Urothelium cell line (cell line): ENCODE measurements at regions not wholly inside any gene's neighbourhood (a gene's known extent, or its start where the extent isn't known, plus 50 kb on each side); places are given as distances from the start of the nearest gene placed in this dataset.

Experiments used
- DNase-seq: peaks from one replicate; pipeline ENCODE4 v3.0.0; 2011; ENCODE audit warnings: low spot score, mixed read lengths
- FAIRE-seq: peaks from 2 replicates; lab custom pipeline; 2011; peaks lifted over from hg19 to GRCh38; lab: Jason Lieb, UNC

DNA sequence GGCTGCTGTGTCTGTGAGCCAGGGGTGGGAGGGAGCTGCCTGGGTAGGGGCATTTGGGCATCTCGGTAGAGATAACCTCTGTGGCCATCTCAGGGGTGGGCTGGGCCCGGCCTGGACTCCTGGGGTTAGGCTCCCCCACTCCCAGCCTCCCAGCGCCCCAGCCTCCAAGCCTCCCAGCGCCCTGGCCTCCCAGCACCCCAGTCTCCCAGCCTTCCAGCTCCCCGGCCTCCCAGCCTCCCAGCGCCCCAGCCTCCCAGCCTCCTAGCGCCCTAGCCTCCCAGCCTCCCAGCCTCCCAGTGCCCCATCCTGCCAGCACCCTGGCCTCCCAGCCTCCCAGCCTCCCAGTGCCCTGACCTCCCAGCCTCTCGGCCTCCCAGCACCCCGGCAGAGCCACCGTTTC is 85.1 kb upstream of the TTC34 start:
- no peak for DNase-seq
- FAIRE-seq, result no peak

DNA sequence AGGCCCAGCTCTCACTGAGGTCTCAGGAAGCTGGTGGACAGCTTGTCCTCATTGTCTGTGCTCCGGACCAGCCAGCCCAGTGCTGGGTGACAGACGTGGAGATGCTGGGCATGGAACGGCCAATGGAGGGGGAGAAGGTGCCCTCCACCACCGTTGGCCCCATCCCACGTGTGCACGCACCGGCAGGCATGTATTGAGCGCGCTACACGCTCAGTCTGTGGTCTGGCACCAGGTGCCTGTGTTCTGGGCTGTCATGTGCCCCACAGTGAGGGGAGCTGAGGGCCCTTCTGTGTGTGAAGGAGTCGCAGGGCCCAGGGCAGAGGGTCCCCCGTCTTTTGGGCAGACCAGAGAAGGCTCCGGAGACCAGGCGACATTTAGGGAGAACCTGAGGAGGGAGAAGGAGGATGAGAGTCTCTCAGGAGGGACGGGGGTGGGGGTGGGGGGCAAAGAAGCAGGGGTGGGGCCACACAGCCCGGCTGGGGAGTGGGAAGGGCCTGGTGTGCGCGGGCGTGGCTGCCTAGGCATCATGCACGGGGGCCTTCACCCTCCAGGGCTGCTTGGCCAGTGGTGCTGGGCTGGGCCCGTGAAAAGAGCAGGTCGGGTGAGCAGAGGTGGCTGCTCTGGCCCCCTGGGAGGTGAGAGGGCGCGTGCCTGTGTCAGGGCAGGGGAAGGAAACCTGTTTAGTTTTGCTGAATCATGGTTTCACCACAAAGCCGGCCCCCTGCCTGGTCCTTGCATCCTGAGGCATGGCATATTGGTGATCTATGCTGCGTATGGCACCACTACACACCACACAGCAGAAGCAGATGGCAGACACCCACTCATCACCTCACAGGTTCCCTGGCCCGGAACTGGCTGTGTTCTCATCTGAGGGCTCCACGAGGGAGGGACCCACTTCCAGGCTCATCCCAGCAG is 86.7 kb upstream of the TTC34 start:
- no peak for FAIRE-seq
- DNase-seq, result no peak

DNA sequence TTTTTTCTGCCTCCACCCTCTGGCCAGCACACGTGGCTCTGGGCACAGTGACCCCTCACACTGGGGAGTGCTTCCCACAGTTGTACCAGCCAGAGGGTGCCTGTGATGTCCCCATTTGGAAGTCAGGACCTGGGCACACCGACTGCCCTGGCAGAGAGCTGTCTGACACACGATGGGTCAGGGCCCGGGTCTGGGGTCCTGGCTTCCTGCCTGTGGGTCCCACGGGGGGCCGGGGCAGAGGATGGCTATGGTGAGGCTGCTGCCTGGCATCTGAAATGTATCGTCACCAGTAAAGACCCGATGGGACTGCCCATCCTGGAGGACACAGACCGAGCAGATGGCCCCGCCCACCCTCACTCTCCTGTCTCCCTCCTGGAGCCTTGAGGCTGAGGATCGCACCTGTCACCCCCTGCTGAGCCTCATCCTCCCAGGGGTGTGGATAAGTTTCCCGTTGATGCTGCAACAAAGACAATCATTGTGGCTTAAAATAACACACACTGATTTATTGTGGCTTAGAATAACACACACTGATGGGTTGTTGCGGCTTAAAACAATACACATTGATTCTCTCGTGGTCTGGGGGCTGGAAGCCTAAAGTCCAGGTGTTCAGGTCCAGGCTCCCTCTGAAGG is 88.8 kb upstream of the TTC34 start:
- FAIRE-seq (no peak), DNase-seq (no peak)

DNA sequence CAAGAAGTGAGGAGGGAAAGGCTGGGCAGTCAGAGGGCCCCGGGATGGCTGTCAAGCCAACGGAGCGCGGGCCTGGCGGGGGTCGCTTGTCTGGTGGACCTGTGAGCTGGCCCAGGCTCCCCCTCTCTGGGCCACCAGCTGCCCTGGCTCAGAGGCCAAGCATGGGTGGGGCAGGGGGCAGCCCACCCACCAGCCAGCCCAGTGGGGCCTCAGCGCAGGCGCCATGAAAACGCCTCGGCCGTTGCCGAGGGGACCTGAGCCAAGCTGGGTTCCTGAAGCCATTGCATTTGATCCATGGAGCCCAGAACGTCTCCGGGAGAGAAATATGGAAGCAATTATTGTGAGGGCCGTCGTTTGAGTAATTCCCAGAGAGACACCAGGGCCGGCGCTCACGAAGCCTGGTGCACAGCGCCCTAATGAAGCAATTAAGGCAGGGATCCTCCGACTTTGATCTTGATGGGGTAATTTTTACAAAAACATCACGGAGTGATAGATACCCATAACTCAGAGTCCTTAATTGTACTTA is 90.5 kb upstream of the TTC34 start:
- FAIRE-seq (no peak), DNase-seq (no peak)

DNA sequence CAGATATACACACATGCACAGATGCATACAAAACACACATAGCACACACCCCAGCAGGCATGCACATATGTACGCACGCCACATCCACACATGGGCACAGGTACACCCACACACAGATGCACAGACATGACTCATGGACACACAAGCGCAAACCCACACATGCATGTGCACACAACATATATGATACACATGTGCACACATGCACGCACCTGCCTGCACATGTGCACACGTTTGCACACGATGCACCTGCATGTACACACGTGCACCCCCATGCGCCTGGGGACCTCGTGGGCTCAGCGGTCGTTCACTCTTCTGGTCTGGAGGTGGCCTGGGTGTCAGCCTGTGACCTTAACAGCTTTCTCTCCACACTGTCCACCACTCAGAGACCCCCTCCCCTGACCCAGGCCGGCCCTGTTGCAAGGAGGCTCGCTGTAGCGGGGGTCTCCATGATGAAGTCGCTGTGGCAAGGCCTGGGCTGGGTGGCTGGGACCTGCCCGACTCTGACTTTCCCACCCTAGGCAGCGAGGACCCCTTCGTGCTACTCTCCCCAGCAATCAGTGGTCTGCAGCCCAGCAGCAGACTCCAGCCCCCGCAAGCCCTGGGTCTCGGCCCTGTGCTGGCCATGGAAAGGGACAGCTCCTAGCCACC is 92.1 kb upstream of the TTC34 start:
- no peak for FAIRE-seq
- no peak for DNase-seq

DNA sequence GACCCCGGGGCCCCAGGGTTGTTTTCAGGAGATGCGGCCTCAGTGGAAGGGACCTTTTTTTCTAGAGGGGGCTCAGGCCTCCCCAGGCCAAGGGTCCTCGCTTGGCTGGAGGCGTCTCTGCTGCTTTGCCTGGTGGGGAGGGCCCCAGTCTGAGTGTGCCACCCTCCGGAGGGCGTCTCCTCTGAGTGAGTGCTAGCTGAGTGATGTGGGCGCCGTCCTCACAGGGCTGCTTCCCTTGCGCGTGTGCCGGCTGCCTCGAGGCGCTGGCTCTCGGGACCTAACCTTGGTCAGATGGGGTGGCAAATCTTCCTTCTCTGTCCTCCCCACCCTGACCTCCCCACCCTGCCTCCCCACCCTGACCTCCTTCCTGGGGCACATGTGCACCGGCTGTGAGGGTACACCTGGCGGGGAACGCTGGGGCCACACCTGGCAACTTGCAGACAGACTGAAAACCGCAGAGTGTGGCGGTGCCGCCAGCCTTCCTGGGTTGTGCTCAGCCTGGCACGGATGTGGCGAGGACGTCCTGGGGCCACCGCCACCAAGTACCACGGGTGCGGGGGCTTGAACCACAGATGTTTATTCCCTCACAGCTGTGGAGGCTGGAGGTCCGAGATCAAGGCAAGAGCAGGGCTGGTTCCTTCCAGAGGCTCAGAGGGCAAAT is 93.0 kb upstream of the TTC34 start:
- DNase-seq, result no peak
- FAIRE-seq, result no peak

DNA sequence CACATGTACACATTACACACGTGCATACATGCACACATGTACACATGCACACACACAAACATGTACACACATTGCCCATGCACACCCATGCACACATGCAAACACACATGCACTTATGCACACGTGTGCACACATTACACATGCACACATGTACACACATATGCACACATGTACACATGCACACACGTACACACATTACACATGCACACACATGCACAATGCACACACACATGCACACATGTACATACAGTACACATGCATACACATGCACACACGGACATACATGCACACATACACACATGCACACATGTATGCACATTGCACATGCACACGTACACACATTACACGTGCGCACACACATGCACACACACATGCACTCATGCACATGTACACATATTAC is 95.3 kb upstream of the TTC34 start:
- no peak for DNase-seq
- peak; percentile 94 for FAIRE-seq

DNA sequence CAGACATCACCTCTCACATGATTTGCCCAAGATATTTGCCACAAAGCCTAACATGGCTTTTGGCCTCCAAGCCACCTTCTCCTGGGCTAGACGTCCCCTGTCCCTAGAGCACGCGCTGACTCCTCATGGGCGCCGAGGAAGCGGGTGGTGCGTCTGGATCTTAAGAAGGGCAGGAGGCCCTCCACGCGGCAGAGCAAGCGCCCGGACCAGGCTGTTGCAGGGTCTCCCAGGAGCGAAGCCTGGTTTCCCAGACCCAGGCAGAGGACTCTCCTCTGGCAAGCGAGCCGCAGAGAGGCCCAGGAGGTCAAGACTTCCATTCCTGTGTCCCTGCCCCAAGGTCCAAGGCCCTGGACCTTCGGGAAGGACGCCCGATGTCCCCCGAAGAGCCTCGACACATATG is 101.7 kb upstream of the TTC34 start:
- FAIRE-seq (no peak), DNase-seq (no peak)

DNA sequence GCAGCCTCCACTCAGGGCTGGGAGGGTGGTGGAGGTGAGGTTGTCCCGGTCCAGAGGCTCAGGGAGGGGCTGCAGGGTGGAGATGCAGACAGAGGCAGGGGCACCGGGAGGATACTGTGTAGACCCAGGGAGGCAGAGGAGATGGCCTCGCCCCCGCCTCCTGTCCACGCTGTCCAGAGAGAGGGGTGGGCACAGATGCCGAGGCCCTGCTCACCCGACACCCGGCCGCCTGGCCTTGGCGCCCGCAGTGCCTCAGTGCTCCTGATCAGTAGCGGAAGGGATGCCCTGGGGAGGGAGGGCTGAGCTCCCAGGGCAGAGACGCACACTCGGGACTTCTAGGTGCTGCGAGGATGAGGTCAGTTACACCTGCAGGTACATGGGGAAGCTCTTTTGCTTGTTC is 102.7 kb upstream of the TTC34 start:
- FAIRE-seq, result no peak

DNA sequence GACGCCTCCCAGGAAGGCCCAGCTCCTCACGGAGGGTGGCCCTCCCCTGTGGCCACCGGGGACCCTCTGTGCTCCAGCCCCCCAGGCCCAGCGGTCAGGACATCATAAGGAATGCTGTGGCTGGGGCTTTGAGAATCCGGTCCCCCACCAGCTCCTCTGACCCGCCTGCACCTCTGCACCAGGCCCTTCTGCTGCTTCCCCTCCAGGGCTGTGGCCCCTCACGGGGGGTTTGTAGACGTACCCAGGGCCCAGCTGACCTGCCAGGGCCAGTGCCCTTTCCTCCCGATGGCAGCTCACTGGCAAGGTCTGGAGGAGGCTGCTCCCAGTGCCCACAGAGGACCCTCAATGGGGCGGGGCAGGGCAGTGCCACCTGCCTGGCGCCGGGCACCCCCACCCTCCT is 103.9 kb upstream of the TTC34 start:
- FAIRE-seq, result no peak
- no peak for DNase-seq

More for the DNA sequence above, 102.7 kb upstream of the TTC34 start:
- no peak for DNase-seq

DNA sequence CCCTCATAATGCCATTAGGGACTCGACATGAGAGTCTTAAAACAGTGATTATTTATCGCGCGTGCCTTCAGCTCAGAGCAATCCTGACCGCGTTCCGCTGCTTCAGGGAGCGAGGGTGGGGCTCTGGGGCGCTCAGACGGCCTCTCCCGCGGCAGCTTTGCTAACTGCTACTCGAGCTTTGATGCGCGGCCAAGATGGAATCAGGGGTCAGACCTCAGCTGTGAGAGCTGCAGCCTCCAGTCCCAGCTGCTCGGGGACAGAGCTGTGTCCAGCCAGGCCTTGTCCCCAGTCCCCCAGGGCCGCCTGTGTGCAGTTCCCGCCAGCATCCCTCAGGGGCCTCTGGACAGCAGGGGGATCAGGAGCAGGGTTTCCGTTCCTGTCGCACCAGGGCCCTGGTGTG is 104.6 kb upstream of the TTC34 start:
- DNase-seq, result no peak

DNA sequence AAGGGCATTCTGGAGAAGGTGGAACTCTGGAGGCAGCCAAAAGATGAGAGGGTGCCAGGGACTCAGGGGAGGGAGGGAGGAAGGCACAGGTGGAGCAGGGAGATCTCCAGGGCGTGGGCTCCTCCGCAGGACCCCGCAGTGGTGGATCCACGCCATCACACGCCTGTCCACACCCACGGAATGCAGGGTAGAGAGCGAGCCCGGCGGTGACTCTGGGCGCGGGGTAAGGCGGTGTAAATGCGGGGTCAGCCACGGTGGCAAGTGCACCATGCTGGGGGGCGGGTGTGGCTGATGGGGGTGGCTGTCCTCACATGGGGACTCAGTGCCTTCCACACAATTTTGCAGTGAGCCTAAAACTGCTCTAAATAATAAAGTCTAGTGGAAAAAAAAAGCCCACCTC is 105.1 kb upstream of the TTC34 start:
- no peak for FAIRE-seq
- DNase-seq, result no peak

More for the DNA sequence above, 104.6 kb upstream of the TTC34 start:
- FAIRE-seq, result no peak

DNA sequence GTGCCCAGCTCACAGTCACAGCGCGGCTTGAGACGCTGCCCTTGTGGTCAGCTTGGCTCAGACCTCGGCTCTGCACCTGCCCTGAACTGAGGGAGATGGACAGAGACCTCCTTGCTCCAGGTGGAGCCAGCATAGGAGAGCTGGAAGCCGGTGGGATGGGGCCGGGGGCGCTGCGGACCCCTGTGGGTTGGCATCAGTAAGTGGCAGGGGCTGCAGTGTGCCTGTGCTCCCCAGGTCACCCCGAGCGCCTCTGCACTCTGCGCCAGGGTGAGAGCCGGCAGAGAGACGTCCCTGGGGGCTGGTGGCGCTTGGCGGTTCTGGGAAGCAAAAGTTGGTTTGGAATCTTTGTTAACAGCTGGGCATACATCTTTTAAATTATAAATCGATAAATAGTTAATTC is 105.6 kb upstream of the TTC34 start:
- FAIRE-seq, result no peak
- no peak for DNase-seq

DNA sequence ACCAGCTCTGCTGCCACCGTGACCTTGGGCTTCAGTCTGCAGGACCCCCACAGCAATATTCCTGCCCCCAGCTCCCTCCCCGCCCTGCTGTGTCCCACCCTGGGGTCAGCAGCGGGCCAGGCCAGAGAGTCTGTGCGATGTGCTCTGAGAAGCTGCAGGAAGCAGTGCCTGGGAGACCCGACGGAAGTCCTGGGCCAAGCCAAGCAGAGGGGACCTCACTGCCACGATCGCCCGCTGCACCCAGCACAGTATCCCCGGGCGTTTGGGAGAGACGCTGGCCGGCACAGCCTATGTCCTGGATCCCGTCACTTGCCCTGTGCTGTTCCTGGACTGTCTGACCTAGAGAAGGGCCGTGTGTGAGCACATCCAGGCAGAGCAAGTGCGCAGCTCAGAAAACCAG is 106.6 kb upstream of the TTC34 start:
- no peak for FAIRE-seq
- DNase-seq, result no peak

DNA sequence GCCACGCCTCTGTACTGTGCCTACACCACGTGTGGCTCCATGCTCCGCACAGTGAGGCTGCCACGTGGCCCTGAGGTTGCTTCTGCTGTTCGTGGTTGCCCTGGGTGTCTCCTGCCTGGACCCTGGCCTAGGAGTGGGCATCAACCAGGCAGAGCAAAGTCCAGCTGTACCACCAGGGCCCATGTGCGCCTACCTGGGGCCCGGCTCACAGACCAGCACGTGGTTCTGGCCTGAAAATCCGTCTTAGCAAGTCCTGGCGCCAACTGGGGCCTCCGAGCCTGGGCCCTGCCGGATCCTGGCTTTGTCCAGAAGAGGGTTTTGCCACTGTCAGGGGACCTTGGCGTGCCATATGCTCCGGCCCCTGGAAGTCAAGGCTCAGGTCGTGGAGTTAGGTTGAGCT is 107.1 kb upstream of the TTC34 start:
- FAIRE-seq (no peak), DNase-seq (no peak)

DNA sequence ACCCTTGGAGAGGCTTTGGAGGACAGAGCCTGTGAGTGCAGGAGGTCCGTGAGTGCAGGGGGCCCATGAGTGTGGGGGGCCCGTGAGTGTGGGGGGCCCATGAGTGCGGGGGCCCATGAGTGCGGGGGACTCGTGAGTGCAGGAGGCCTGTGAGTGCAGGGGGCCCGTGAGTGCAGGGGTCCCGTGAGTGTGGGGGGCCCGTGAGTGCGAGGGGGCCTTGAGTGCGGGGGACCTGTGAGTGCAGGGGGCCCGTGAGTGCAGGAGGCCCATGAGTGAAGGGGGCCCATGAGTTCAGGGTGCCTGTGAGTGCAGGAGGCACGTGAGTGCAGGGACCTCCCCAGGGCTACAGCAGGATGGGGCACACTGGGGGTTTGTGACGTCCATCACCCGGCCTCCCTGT is 108.3 kb upstream of the TTC34 start:
- no peak for FAIRE-seq
- no peak for DNase-seq

DNA sequence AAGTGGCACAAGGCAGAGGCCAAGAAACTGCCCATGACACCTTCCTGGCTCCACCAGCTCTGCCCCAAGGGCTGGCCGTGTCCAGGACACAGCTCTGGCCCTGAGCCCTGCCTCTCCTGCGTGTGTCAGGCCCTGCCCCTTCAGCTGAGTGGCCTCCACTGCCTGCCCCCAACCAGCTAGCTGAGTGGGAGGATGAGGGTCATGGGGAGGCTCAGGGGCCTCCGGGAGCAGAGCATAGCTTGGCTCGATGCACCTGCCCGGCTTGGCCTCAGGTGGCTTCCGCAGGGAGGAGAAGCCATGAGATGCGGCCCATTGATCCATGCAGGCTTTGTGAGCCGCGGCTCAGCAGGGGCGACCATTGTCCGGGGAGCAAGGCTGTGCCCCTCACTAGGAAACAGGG is 108.7 kb upstream of the TTC34 start:
- FAIRE-seq (no peak), DNase-seq (no peak)

DNA sequence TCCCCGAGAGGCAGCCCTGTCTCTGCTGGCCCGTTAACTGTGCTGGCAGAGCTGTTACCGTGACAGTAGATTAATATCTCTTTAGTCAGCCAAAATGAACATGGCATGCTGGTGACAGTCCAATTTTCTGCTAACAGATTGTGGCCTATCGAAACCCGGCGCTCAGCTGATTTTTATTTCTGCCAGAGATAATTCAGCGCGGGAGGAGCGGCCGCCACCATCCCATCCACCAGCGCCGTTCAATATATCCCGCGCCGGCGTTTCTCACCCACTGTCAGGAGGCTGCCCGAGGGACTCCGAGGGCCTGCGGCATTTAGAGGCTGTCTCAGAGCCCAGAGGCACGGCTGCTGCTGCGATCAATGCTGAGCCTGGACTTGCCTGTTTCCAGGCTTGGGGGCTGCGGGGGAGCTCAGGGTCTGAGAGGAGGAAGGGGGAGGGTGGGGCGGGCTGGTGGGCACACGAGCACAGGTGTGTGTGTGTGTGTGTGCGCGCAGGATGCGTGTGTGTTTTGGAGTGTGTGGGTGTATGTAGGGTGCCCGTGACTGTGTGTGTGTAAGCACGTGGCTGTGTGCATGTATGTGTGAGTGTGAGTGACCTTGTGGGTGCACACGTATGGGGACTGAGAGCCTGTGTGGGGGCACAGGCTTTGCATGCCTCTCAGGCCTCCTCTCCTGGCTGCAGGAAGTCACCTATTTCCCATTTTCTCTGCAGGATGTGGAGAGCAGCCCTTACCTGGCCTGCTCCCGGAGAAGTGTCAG is 109.7 kb upstream of the ACTRT2 start:
- FAIRE-seq (no peak), DNase-seq (no peak)

DNA sequence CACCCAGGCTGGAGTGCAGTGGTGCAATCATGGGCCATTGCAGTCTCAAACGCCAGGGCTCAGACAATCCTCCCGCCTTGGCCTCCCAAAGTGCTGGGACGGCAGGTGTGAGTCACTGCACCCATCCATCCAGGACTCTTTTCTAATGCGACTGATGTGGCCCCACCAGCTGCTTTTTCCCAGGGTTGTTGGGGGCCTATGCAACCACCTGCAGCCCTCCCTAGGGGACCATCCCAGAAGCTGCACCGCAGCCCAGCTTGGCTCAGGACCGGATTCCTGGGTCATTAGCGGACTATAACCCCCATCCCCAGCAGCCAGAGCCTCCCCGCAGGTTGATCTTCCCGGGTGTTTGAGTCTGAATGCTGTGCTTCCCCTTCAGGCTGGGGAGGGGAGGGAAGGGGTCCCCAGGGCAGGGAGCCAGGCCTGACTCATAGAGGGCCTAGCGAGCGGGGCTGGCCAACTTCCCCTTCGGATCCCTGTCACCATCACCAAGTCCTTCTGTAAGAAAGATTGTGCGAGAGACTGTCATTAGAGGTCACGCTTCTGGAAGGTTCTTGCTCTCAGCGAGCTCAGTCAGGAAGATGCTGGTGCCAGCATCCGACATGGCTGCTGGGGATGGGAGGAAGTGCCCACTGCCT is 108.7 kb upstream of the ACTRT2 start:
- no peak for FAIRE-seq
- DNase-seq, result no peak

DNA sequence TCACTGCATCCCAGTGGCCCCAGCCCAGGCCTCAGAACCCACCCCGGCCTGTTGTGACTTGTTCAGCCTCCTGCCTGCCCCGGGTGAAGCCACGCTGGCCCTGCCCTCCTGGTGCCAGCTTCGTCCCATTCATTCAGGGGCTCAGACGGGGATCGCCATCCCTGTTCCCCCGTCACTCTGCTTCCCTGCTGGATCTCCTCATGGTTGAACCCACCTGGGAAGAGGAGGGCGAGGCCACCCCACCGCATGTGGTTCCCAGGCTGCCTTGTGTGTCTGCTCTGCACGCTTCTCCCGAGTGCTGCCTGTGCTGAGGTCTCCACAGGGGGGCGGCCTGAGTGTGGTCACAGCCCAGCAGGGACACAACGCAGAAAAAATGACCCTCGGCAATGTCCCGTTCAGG is 108.2 kb upstream of the ACTRT2 start:
- FAIRE-seq (no peak), DNase-seq (no peak)
